Spleen (tissue), 11 donors: ENCODE measurements at regions not wholly inside any gene's neighbourhood (a gene's known extent, or its start where the extent isn't known, plus 50 kb on each side); places are given as distances from the start of the nearest gene placed in this dataset.
"Not testable (repeated sequence)": the region's sequence is repeated elsewhere in the genome, so short reads cannot be mapped to it uniquely, and the experiment has no call there.

ENCODE experiments used
- DNase-seq: peaks from one replicate; pipeline ENCODE4 v3.0.0-alpha.2; 2020
- H3K27ac ChIP-seq, 8 donors: fragments of 200-600 bp; sonication (generic) in 7 of 8; 1 replicate in 4 of 8; 2 replicates in 4 of 8; pipeline versions ENCODE4 v1.5.0 to v1.8.0; 2016 to 2021; ENCODE audit warnings: inconsistent platforms in 4 of 8, mild to moderate bottlenecking in 4 of 8, moderate library complexity in 1 of 8
- H3K27me3 ChIP-seq, 7 donors: fragments of 200-600 bp; sonication (generic) in 6 of 7; replicated peaks in 1 of 7; 1 replicate in 4 of 7; 2 replicates in 3 of 7; pipeline versions ENCODE4 v1.5.0 to v1.8.0; 2016 to 2021; ENCODE audit warnings: inconsistent platforms in 3 of 7, mild to moderate bottlenecking in 1 of 7
- H3K36me3 ChIP-seq, 6 donors: fragments of 200-600 bp; sonication (generic) in 5 of 6; 1 replicate in 4 of 6; 2 replicates in 2 of 6; pipeline versions ENCODE4 v1.5.0 to v1.8.0; 2016 to 2021; ENCODE audit warnings: inconsistent platforms in 2 of 6
- H3K4me1 ChIP-seq, 6 donors: fragments of 200-600 bp; sonication (generic) in 5 of 6; 1 replicate in 3 of 6; 2 replicates in 3 of 6; pipeline versions ENCODE4 v1.5.0 to v1.8.0; 2016 to 2021; ENCODE audit warnings: inconsistent platforms in 3 of 6
- H3K4me3 ChIP-seq, 8 donors: fragments of 200-600 bp; sonication (generic) in 7 of 8; 1 replicate in 4 of 8; 2 replicates in 4 of 8; pipeline versions ENCODE4 v1.5.0 to v1.8.0; 2016 to 2021; ENCODE audit warnings: inconsistent platforms in 4 of 8, mild to moderate bottlenecking in 4 of 8, moderate library complexity in 2 of 8
- H3K9me3 ChIP-seq, 8 donors: fragments of 200-600 bp; sonication (generic) in 7 of 8; 1 replicate in 4 of 8; 2 replicates in 4 of 8; pipeline versions ENCODE4 v1.5.0 to v1.8.0; 2016 to 2021; ENCODE audit warnings: inconsistent platforms in 4 of 8
- POLR2A ChIP-seq, 3 donors: fragments of 450-650 bp; IDR thresholded peaks; one replicate each; pipeline ENCODE4 v1.5.1; 2017; ENCODE audit warnings: antibody characterized with exemption in 3 of 3, mild to moderate bottlenecking in 1 of 3
- POLR2AphosphoS5 ChIP-seq, 3 donors: sonication (generic); formaldehyde crosslinking; IDR thresholded peaks; one replicate each; pipeline ENCODE4 v1.5.1; 2017; ENCODE audit warnings: antibody characterized with exemption in 3 of 3
- WGBS, 5 donors: extraction: QIAGEN DNeasy Blood & Tissue Kit in 3 of 5; methylation state at CpG; one replicate each; pipeline versions ENCODE4 v1.1.5 to v1.1.7; 2013 to 2018; 5-methylcytosine and 5-hydroxymethylcytosine counted together
- intact Hi-C: fragments of 100-400 bp; cut with DNase I; formaldehyde crosslinking; loops from one replicate; pipeline ENCODE4 v1.15.0; 2023; ENCODE audit warnings: low total_unique reads
- TF ChIP-seq, protein P1 (sequence below), 11 experiments: fragments of 200-600 bp in 7 of 11; fragments of 450-650 bp in 4 of 11; sonication (generic) in 4 of 11; IDR thresholded peaks in 8 of 11; conservative IDR thresholded peaks in 3 of 11; 1 replicate in 7 of 11; 2 replicates in 4 of 11; pipeline versions ENCODE4 v1.4.0 to v1.8.0; 2016 to 2021; ENCODE audit warnings: antibody characterized with exemption in 11 of 11, inconsistent platforms in 4 of 11, mild to moderate bottlenecking in 1 of 11
- donor health status: healthy with polysubstance abuse.
- donor health status: DM: no; HTN: no; CAD: no; lungs with moderate emphysema.
- donor health status: DM: no; HTN: no; CAD: no.
- donor health status: Bipolar disorder and iron deficiency.
- donor health status: healthy.
- donor health status: DM: no; HTN: no; CAD: no.
- donor health status: DM: yes; HTN: yes; CAD: no.

DNA sequence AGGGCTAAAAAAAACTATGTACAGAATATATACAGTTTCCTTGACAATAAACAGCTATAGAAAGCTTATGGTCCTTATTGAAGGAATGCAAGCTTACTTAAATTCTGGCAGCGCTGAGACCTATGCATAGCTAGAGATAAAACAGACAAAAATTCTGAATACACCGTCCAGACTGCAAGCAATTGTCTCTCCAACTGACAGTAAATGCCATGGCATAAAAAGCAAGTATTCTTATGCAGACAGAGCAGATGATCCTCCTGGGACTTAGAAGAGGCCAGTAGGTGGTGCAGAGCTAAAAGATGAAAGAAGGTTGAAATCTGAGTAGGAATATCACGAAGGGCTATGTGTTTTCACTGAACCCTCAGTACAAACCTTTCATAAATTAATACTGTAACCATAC, 157.0 kb upstream of the CACNA2D1 start:
- no peak overlapping the region for H3K4me3 ChIP-seq
- TF ChIP-seq POLR2AphosphoS5 (IDR thresholded peaks at IDR 0.05), result no peak
- TF ChIP-seq POLR2A (IDR thresholded peaks at IDR 0.05), result no peak
- TF ChIP-seq, protein P1, sequence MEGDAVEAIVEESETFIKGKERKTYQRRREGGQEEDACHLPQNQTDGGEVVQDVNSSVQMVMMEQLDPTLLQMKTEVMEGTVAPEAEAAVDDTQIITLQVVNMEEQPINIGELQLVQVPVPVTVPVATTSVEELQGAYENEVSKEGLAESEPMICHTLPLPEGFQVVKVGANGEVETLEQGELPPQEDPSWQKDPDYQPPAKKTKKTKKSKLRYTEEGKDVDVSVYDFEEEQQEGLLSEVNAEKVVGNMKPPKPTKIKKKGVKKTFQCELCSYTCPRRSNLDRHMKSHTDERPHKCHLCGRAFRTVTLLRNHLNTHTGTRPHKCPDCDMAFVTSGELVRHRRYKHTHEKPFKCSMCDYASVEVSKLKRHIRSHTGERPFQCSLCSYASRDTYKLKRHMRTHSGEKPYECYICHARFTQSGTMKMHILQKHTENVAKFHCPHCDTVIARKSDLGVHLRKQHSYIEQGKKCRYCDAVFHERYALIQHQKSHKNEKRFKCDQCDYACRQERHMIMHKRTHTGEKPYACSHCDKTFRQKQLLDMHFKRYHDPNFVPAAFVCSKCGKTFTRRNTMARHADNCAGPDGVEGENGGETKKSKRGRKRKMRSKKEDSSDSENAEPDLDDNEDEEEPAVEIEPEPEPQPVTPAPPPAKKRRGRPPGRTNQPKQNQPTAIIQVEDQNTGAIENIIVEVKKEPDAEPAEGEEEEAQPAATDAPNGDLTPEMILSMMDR (IDR thresholded peaks at IDR 0.05 in 8 of 11, conservative IDR thresholded peaks at IDR 0.05 in 3 of 11), result no peak
- H3K27ac ChIP-seq, result no peak overlapping the region
- H3K9me3 ChIP-seq, result no peaks in the 10 kb centered on the region
- DNase-seq, result no peak
- intact Hi-C loops, result no loop called here
- H3K27me3 ChIP-seq, result no peaks in the 10 kb centered on the region
- H3K4me1 ChIP-seq, result peaks cover 0 to 4% (median 0%) of the 10 kb centered on the region in 6 donors
- WGBS, 5 donors, result 55 to 75% (median 70%) methylated on average over 3 of the region's 3 CpGs
- no peaks in the 10 kb centered on the region for H3K36me3 ChIP-seq

DNA sequence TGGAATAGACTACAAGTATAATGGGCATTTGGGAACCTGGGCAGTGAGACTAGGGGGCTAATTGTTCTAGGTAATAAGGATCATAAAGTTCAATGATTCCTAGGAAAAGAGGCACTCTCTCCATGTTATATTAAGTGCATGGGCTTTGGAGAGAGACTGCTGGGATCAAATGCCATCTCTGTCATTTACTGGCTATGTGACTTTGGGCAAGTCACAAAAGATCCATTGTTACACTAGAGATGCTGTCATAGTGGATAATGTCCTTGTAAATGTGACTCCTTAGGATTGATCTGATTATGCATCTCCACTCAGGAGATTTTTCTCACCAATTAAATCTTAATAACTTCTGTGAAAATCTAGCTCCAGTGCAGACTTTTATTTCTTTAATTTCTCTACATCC, 156.3 kb upstream of the CACNA2D1 start:
- TF ChIP-seq POLR2AphosphoS5 (IDR thresholded peaks at IDR 0.05) (no peak), POLR2A (IDR thresholded peaks at IDR 0.05) (no peak)
- TF ChIP-seq, protein P1 (IDR thresholded peaks at IDR 0.05 in 8 of 11, conservative IDR thresholded peaks at IDR 0.05 in 3 of 11), result no peak
- H3K36me3 ChIP-seq, result no peaks in the 10 kb centered on the region
- no peaks in the 10 kb centered on the region for H3K9me3 ChIP-seq
- intact Hi-C loops, result no loop called here
- H3K27me3 ChIP-seq, result no peaks in the 10 kb centered on the region
- no peak for DNase-seq
- H3K27ac ChIP-seq, result no peak overlapping the region
- peaks cover 0 to 7% (median 0%) of the 10 kb centered on the region in 6 donors for H3K4me1 ChIP-seq
- H3K4me3 ChIP-seq, result no peak overlapping the region

DNA sequence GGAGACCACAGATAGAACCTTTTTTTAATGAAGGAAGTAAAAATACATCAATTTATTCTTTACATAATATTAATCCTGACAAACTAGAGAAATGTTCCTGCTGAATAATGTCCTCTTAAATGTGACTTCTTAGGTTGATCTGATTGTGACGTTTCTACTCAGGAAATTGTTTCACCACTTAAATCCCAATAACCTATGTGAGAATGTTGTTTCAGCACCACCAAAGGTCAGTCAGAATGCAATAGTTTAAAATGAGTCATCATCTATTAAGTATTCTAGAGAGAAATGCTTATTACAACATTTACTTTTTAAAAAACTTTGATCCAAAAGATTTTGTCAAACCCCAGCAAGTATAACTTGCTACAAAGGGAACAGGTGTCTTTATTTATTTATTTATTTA, 155.4 kb upstream of the CACNA2D1 start:
- Histone ChIP-seq H3K27ac (no peak overlapping the region), H3K9me3 (no peaks in the 10 kb centered on the region), H3K36me3 (no peaks in the 10 kb centered on the region), H3K27me3 (no peaks in the 10 kb centered on the region), H3K4me1 (peaks cover 0 to 7% (median 0%) of the 10 kb centered on the region in 6 donors), H3K4me3 (no peak overlapping the region)
- no peak for TF ChIP-seq POLR2AphosphoS5 (IDR thresholded peaks at IDR 0.05)
- TF ChIP-seq, protein P1 (IDR thresholded peaks at IDR 0.05 in 8 of 11, conservative IDR thresholded peaks at IDR 0.05 in 3 of 11), result no peak
- TF ChIP-seq POLR2A (IDR thresholded peaks at IDR 0.05), result no peak
- intact Hi-C loops, result no loop called here
- DNase-seq, result no peak
- 19 to 52% (median 25%) methylated on average over 1 of the region's 1 CpG for WGBS, 5 donors

DNA sequence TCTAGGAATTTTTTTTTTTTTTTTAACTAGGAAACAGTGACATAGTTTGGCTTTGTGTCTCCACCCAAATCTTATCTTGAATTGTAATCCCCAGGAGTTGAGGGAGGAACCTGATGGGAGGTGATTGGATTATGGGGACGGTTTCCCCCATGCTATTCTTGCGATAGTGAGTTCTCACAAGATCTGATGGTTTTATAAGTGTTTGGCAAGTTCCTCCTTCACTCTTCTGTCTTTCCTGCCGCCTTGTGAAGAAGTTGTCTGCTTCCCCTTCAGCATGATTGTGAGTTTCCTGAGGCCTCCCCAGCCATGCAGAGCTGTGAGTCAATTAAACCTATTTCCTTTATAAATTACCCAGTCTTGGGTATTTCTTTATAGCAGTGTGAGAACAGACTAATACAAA, 152.2 kb upstream of the CACNA2D1 start:
- H3K4me1 ChIP-seq, H3K9me3 ChIP-seq, H3K4me3 ChIP-seq, DNase-seq, H3K36me3 ChIP-seq, H3K27ac ChIP-seq, H3K27me3 ChIP-seq, intact Hi-C loops: not testable (repeated sequence)
- 12 to 33% (median 19%) methylated on average over 3 of the region's 3 CpGs for WGBS, 5 donors

DNA sequence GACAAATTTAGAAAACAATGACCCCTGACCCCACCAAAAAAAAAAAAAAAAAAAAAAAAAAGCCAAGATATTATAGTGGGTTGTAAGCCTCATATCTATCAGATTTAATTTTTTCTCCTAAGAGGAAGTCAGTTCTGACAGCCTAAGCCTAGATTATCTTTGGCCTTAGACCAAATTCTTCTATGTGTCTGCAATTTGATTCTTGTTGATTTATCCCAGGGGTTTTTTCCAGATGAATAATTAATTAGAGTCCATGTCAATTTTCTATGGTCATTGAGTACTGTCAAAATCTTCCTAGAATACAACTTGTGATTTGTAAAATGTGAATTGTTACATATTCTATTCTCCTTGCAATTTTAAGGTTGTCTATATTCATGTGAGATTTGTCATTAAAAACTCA, 151.6 kb upstream of the CACNA2D1 start:
- DNase-seq, result no peak
- Histone ChIP-seq H3K9me3 (no peaks in the 10 kb centered on the region), H3K4me1 (peaks cover 0 to 7% (median 0%) of the 10 kb centered on the region in 6 donors), H3K36me3 (no peaks in the 10 kb centered on the region), H3K27me3 (no peaks in the 10 kb centered on the region), H3K27ac (no peak overlapping the region), H3K4me3 (no peak overlapping the region)
- intact Hi-C loops, result no loop called here
- TF ChIP-seq, protein P1 (IDR thresholded peaks at IDR 0.05 in 8 of 11, conservative IDR thresholded peaks at IDR 0.05 in 3 of 11), result no peak
- TF ChIP-seq POLR2AphosphoS5 (IDR thresholded peaks at IDR 0.05) (no peak), POLR2A (IDR thresholded peaks at IDR 0.05) (no peak)
